GM12873 (cell line): ENCODE measurements at regions not wholly inside any gene's neighbourhood (a gene's known extent, or its start where the extent isn't known, plus 50 kb on each side); places are given as distances from the start of the nearest gene placed in this dataset.

Source experiments
- CTCF ChIP-seq: IDR thresholded peaks from 2 replicates; pipeline ENCODE4 v1.5.1; 2012; ENCODE audit warnings: low read depth, mild to moderate bottlenecking, moderate library complexity, low read length, control low read depth; ENCODE audit not compliant: insufficient read depth; ENCODE audit errors: missing control alignments

- TF ChIP-seq CTCF, result no peak
Measured at GRCh38 chr13:31950111-31950815, 81.3 kb upstream of the FRY start.

- TF ChIP-seq CTCF, result no peak
Measured at GRCh38 chr13:31951215-31951678, 80.3 kb upstream of the FRY start.

GRCh38 chr13:31952641-31953380, 78.8 kb upstream of the FRY start:
- TF ChIP-seq CTCF, result no peak

- no peak for TF ChIP-seq CTCF
Measured at GRCh38 chr13:31955101-31955500, 76.5 kb upstream of the FRY start.

GRCh38 chr13:31955741-31956140, 75.8 kb upstream of the FRY start:
- no peak for TF ChIP-seq CTCF

- no peak for TF ChIP-seq CTCF
Measured at GRCh38 chr13:31956980-31957644, 74.5 kb upstream of the FRY start.

GRCh38 chr13:31957772-31958171, 73.8 kb upstream of the FRY start:
- no peak for TF ChIP-seq CTCF
